NCI-H526 (cell line): ENCODE measurements at regions not wholly inside any gene's neighbourhood (a gene's known extent, or its start where the extent isn't known, plus 50 kb on each side); places are given as distances from the start of the nearest gene placed in this dataset.
A peak's percentile ranks its signal among the peaks of the same experiment; 100 is the strongest.

Experiments
- DNase-seq, 2 experiments: peaks; one replicate each; lab custom pipeline; 2025; lab: John Stamatoyannopoulos, UW

DNA sequence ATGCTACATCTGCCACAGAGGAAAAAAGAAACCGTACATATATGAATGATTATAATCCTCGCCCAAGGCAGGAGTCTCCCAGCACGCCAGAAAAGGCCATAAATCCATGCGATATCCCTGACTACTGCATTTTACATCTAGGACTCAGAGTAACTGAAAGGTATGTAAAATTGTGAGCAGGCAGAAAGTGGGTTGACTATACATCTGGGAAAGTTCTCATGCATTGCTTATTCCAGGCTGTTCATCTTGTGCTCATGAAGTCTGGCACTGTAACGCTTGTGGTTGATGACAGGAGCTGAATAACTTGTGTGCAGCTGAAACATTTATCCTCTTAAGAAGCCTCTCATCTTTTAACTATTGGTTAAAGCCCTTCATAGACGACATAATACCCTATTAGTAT, 193.4 kb upstream of the STEAP4 start:
- DNase-seq, result no peak

GRCh38 chr7:88495881-88496725, 189.4 kb upstream of the STEAP4 start:
- no peak for DNase-seq

DNA sequence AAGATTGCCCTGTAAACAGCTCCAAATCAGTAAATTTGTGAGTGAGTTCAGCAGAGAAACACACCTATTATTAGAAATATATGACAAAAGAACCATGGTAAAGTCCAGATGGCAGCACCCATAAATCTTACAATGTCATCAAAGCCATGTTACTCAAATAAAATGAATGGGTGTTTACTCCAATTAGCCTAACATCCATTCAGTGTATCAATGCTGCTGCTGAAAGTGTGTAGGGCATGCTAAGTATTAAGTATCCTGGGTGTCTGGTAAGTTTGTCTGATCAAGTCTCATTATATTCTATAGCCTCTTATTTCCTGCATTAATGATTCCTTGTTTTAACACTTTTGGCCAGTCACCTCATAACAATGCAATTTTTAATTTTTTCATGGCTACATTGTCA, 185.5 kb upstream of the STEAP4 start:
- no peak for DNase-seq

DNA sequence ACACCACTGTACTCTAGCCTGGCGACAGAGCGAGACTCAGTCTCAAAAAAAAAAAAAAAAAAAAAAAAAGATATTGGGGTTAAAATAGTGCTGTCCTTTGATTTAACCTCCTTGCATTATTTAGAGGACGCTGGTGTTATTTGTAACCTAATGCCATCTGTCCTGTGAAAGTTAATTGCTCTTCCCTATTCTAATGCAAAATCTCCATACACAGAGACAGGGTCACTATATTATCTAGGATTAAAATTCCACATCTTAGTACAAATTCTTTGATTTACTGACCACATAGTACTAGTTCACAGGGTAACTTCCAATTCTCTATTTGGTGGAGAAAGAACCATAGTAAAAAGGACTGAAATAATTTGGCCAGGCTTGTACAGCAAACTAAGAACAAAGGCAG, 184.2 kb upstream of the STEAP4 start:
- DNase-seq, result no peak

DNA sequence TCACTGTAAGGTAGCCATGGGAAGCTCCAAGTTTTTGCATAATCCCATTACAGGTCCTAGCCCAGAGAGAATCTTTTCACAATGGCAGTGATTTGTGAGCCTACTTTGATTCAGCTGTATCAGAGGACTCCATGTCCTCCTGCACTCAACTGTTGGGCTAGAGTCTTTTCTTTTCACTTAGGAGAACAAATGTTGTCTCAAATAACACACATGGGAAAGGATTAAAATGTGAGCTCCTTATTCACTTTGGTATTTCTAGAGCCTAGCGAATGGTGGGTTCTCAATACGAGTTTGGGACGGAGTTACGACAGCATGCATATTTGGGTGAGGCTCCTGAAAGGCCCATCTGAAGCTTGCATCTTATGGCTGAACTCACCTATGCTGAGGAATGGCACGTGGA, 183.5 kb upstream of the STEAP4 start:
- no peak for DNase-seq

DNA sequence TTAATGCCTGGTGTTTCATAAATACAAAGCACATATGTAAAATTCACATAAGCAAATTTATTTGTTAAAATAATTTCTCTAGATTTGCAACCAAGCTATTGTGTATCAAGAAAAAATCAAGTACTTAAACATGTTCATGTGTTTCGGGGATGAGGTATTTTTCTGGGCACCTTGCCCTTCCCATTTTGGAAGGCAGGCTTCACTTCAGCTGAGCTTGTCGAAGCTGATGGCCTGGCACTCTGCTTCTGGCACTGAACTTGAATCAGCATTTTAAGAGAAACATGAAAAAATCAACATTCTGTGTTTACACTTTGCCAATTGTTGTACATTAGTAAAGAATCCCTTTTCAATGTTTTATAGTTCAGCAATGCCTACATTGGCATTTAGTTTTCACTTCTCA, 179.1 kb upstream of the STEAP4 start:
- no peak for DNase-seq

- DNase-seq, result no peak
Observed at GRCh38 chr7:88484551-88484950, 177.9 kb upstream of the STEAP4 start.

GRCh38 chr7:88480896-88481295, 174.2 kb upstream of the STEAP4 start:
- no peak for DNase-seq

GRCh38 chr7:88480271-88480670, 173.6 kb upstream of the STEAP4 start:
- DNase-seq, result no peak

- DNase-seq, result no peak
Observed at GRCh38 chr7:88477976-88478375, 171.3 kb upstream of the STEAP4 start.

GRCh38 chr7:88465600-88465999, 158.9 kb upstream of the STEAP4 start:
- DNase-seq, result no peak

- no peak for DNase-seq
Observed at GRCh38 chr7:88462799-88463198, 156.1 kb upstream of the STEAP4 start.

DNA sequence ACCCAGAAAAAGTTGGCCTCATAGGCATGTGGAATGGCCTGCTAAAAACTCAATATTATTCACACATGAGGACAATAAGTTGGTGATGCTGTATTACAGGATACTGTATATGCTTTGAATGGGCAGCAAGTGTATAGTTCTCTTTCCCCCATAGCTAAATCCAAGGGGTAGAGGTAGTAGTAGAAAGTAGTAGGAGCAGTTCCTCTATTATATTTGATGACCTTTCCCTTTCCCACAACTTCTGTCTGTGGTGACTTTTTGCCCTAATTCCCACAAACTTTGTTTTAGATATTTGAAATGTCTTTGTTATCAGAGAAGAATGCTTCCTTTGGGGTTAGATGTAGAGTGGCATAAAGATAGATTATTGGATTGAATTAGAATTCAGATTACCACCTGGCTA, 154.0 kb upstream of the STEAP4 start:
- no peak for DNase-seq

DNA sequence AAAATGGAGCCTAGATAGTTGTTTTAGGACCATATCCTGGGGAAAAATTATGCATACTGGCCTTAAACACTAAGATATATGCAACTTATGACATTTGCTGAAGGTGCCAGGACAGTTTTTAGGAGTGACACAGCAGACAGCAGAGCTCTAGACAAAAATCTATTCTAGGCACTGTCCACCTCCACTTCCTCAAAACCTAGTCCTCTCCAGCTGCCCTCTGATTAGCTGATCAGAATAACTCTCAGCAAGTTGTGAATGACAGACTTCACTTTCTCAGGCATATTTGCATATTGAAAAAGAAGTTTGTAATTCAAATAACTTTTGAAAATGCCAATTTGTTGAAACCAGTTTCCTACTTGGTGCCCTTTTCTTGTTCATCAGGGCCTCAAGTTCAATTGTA, 152.3 kb upstream of the STEAP4 start:
- DNase-seq, result no peak

- peak in 1 of 2 experiments; percentile 14 for DNase-seq
Observed at GRCh38 chr7:88458279-88458678, 151.6 kb upstream of the STEAP4 start.

DNA sequence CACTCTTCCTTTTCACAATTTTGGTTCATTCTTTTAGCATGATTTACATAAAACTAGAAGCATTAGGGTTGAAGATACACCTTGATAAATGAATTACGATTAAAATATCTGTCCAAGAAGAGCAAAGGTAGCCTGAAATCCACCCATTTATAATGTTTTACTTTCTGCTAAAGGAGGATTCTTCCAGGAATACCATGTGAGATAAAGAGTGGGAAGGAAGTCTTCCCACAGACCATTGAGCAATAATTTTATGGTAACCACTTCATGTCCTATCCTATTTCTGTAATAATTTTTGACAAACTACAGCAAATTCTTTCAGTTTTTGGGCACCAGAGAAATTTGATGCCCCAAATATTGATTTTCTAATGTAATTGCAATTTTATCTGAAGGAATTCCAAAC, 150.6 kb upstream of the STEAP4 start:
- no peak for DNase-seq

DNA sequence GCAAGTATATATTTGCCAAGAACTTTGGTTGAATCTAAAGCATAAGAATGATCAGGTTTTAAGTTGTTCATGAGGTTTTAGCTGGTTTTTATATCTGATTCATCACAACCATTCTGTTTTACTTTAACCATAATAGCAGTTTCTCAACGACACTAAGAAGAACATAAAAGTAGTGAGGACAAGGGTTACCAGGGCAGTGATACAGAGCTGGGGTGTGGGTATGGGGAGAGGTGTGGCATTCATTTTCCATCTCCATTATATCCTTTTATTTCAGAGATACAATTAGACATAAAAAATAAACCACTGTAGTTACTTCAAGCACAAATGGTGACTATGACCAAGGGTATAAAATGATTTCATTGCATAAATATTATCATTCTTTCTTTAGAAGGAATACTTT, 149.8 kb upstream of the STEAP4 start:
- DNase-seq, result no peak

DNA sequence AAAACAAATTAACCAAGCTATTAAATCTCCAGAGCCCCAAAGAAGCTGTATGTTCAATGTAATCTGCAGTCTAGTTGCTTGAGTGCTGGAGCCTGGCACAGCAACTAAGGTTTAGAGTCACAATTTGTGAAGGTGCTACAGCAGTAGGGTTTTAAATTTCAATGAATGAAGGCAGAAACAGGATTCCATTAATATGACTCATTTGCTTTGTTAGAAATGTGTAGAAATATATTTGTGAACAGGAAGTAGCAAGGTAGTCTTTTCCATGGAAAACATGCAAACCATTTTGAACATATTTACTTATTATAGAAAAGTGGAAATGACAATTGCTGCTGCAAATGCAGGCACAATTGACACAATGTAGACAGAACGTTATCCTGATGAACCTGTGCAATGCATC, 149.0 kb upstream of the STEAP4 start:
- DNase-seq, result no peak

DNA sequence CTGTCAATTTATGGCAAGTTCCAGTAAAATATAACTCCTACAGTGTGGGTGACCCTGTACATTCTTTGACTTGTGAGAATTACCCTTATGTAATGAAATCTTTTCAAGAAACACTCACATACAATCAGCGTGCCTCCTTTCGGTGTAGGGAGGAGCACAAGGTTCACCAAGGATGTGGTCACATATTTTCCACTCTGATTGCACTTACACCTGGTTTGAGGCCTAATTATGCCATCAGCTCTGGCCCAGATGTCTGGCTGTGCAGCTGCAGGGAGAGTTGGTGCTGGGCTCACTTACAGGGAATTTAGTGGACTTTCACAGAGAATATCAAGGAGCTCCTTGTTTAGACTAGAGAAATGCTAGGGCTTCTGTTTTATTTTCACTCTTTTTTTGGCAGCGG, 146.0 kb upstream of the STEAP4 start:
- DNase-seq, result no peak

- DNase-seq, result no peak
Observed at GRCh38 chr7:88450874-88451273, 144.2 kb upstream of the STEAP4 start.

DNA sequence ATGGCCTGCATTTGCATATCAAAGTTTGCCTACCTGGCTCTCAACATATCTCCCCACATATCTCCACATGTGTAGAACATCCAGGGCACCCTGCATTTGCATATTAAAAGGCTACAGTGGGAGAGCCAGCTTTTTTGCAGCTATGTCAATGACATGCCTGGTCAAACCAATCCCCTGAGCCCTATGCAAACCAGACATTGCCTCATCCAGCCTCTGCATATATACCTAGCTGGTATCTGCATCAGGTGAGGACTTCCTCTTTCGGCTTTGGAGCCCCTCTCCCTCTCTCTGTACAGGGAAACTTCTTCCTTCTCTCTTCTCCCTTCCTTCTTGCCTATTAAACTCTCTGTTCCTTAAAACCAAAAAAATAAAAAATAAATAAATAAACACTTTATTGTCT, 142.7 kb upstream of the STEAP4 start:
- peak; percentile 49 to 62 for DNase-seq

- DNase-seq, result no peak
Observed at GRCh38 chr7:88442413-88442812, 135.7 kb upstream of the STEAP4 start.

- DNase-seq, result no peak
Observed at GRCh38 chr7:88437132-88437531, 130.4 kb upstream of the STEAP4 start.

DNA sequence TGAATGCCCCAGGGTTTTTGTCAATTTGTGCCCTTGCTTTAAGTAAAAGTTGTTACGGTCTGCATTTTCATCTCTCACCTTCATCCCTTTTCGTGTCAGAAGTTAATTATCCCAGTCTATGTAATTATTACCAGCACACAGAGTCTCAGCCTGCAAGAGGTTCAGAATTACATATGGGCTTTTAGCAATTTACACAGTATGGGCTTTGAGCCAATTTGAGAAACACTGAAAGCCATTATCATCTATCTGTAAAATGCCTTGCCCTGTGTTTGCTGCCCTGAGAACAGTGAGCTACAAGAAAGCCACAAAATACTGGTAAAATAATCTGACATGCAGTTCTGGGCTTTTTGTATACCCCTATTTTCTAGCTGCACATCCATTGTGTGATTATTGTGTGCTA, 125.6 kb upstream of the STEAP4 start:
- DNase-seq, result no peak
